IPS-15b (cell line): ENCODE measurements at regions not wholly inside any gene's neighbourhood (a gene's known extent, or its start where the extent isn't known, plus 50 kb on each side); places are given as distances from the start of the nearest gene placed in this dataset.

ENCODE experiments used
- H3K27me3 ChIP-seq: one replicate; pipeline ENCODE4 v1.6.1; 2013; ENCODE audit warnings: low read length; ENCODE audit not compliant: control insufficient read depth, insufficient read depth
- H3K36me3 ChIP-seq: one replicate; pipeline ENCODE4 v1.6.1; 2013; ENCODE audit warnings: low read length; ENCODE audit not compliant: control insufficient read depth, insufficient read depth
- H3K4me1 ChIP-seq: one replicate; pipeline ENCODE4 v1.6.1; 2013; ENCODE audit warnings: mild to moderate bottlenecking, low read length; ENCODE audit not compliant: control insufficient read depth, insufficient read depth
- H3K4me3 ChIP-seq: one replicate; pipeline ENCODE4 v1.5.1; 2013; ENCODE audit warnings: low read depth, low read length
- H3K9ac ChIP-seq: one replicate; pipeline ENCODE4 v1.6.1; 2013; ENCODE audit warnings: low read depth, mild to moderate bottlenecking, low read length
- H3K9me3 ChIP-seq: one replicate; pipeline ENCODE4 v1.6.1; 2013; ENCODE audit warnings: mild to moderate bottlenecking, low read length; ENCODE audit not compliant: control insufficient read depth, insufficient read depth

GRCh38 chr2:103810875-103811274, 1043.0 kb upstream of the POU3F3 start:
- H3K27me3 ChIP-seq: no peaks in the 10 kb centered on the region
- H3K4me1 ChIP-seq: peaks cover 8% of the 10 kb centered on the region
- H3K9me3 ChIP-seq: no peaks in the 10 kb centered on the region
- no peak overlapping the region for H3K4me3 ChIP-seq
- H3K36me3 ChIP-seq: no peaks in the 10 kb centered on the region
- H3K9ac ChIP-seq: no peak overlapping the region

GRCh38 chr2:103814016-103814415, 1039.9 kb upstream of the POU3F3 start:
- Histone ChIP-seq H3K4me1 (peaks cover 18% of the 10 kb centered on the region), H3K9me3 (no peaks in the 10 kb centered on the region), H3K4me3 (no peak overlapping the region), H3K9ac (no peak overlapping the region), H3K36me3 (no peaks in the 10 kb centered on the region), H3K27me3 (no peaks in the 10 kb centered on the region)

GRCh38 chr2:103815731-103816130, 1038.2 kb upstream of the POU3F3 start:
- Histone ChIP-seq H3K9me3 (no peaks in the 10 kb centered on the region), H3K4me3 (no peak overlapping the region), H3K36me3 (no peaks in the 10 kb centered on the region), H3K4me1 (peaks cover 15% of the 10 kb centered on the region), H3K27me3 (no peaks in the 10 kb centered on the region), H3K9ac (no peak overlapping the region)

DNA sequence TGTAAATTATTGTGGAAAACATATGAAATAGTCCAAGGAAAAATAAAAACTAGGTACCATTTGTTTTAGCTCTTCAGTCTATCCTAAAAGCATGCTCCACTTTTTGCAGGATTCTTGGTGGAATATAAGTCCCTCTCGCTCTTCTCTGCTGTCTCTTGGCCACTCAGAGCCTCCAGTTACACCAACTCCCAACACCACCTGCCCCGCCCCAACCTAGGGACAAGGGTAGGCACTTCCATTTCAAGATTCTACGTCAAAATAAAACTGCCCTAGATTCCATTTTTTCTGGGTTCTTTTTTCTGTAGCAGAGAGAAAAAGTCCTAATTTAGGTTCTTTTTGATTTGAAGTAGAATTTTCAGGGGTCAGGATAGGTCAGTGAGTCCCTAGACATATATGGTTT, 1036.2 kb upstream of the POU3F3 start:
- no peaks in the 10 kb centered on the region for H3K36me3 ChIP-seq
- no peaks in the 10 kb centered on the region for H3K9me3 ChIP-seq
- H3K9ac ChIP-seq: no peak overlapping the region
- no peaks in the 10 kb centered on the region for H3K27me3 ChIP-seq
- H3K4me3 ChIP-seq: no peak overlapping the region
- peaks cover 13% of the 10 kb centered on the region for H3K4me1 ChIP-seq

GRCh38 chr2:103818176-103818575, 1035.7 kb upstream of the POU3F3 start:
- Histone ChIP-seq H3K4me3 (no peak overlapping the region), H3K4me1 (peaks cover 13% of the 10 kb centered on the region), H3K9me3 (no peaks in the 10 kb centered on the region), H3K9ac (no peak overlapping the region), H3K27me3 (no peaks in the 10 kb centered on the region), H3K36me3 (no peaks in the 10 kb centered on the region)

DNA sequence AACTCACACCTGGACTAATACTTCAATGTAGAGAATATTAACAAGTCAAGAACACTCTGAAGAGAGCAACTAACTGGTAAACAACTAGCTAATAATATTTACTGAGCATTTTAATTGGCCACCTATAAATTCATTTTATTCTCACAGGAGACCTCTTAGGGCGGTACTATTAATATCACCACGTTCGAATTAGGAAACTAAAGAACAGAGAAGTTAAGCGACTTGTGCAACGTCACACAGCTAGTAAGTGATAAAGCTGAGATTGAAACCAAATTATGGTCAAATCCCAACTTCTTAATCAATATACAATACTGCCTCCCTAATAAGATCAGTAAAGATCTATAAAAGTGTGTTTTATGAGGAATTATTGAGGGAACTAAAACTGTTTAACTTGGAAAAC, 1034.3 kb upstream of the POU3F3 start:
- Histone ChIP-seq H3K9me3 (no peaks in the 10 kb centered on the region), H3K4me1 (peaks cover 18% of the 10 kb centered on the region), H3K36me3 (no peaks in the 10 kb centered on the region), H3K9ac (no peak overlapping the region), H3K4me3 (no peak overlapping the region), H3K27me3 (no peaks in the 10 kb centered on the region)

DNA sequence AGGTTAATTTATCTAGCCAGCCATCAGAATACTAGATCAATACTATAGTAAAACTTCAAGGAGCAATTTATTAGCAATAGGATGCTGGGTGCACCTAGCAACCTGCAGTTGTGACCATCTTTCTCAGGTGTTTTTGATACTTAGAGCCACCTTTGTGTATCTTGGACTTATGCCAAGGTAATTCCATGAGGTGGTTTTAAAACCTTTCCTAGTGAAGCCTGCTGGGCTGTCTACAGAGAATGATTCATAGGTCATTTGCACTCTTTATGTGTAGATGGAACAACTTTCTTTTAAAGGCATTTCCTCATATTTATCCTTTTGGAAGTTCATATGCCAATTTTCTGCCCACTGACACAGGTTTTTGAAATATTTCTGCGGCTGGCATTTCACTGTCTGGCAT, 1030.1 kb upstream of the POU3F3 start:
- H3K36me3 ChIP-seq: no peaks in the 10 kb centered on the region
- H3K27me3 ChIP-seq: no peaks in the 10 kb centered on the region
- no peaks in the 10 kb centered on the region for H3K9me3 ChIP-seq
- H3K4me3 ChIP-seq: no peak overlapping the region
- no peak overlapping the region for H3K9ac ChIP-seq
- peaks cover 8% of the 10 kb centered on the region for H3K4me1 ChIP-seq

DNA sequence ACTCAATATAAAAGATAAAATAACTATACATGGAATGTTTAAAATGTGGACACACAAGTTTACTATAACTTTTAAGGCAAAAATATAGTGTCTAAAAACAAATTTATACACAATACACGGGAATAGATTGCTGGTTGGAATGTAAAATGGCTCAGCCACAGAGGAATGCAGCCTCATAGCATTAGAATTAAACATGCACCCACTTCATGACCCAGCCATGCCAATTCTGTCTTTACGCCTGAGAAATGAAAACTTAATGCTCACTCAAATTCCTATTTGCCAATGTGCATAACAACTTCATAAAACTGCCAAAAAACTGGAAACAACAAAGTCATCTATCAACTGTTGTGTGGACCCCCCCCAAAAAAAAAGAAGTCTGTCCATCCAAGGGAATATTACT, 1006.6 kb upstream of the POU3F3 start:
- no peak overlapping the region for H3K9ac ChIP-seq
- no peaks in the 10 kb centered on the region for H3K36me3 ChIP-seq
- no peaks in the 10 kb centered on the region for H3K27me3 ChIP-seq
- no peak overlapping the region for H3K4me3 ChIP-seq
- H3K9me3 ChIP-seq: no peaks in the 10 kb centered on the region
- H3K4me1 ChIP-seq: no peaks in the 10 kb centered on the region

DNA sequence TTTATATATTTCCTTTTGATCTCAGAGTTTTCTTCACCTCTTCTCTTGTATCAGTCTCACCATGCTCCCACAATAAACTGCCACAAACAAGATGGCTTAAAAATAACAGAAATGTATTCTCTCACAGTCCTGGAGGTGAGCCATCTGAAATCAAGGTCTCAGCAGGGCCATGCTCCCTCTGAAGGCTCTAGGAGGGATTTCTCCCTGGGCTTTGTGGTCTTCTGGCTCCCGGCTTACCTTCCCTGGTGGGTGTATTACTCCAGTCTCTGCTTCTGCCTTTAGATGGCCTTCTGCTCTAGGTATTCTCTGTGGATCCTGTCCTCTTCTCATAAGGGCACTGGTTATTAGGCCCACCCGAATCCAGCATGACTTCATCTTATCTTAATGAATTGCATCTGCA, 994.7 kb upstream of the POU3F3 start:
- Histone ChIP-seq H3K4me1 (no peaks in the 10 kb centered on the region), H3K9ac (no peak overlapping the region), H3K9me3 (no peaks in the 10 kb centered on the region), H3K27me3 (no peaks in the 10 kb centered on the region), H3K4me3 (no peak overlapping the region), H3K36me3 (no peaks in the 10 kb centered on the region)

- no peaks in the 10 kb centered on the region for H3K36me3 ChIP-seq
- H3K4me3 ChIP-seq: no peak overlapping the region
- no peaks in the 10 kb centered on the region for H3K9me3 ChIP-seq
- no peak overlapping the region for H3K9ac ChIP-seq
- H3K27me3 ChIP-seq: no peaks in the 10 kb centered on the region
- H3K4me1 ChIP-seq: no peaks in the 10 kb centered on the region
Measured at GRCh38 chr2:103860016-103860415, 993.9 kb upstream of the POU3F3 start.

DNA sequence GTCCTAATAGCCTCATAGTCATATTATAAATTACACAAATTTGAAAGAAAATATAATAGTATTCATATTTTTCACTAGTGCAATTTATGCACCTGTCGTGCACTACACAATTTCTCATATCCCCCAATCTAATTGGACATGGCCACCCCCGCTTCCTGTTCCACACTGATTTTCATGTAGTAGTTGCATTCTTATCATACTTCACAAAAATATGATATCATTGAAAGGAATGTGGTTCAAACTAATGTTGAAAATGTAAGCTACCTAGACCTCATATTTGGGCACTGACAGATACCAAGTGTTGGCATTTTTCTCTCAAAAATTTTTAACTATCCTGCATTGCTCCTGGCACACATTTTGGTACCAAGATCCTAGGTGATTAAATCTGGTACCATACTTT, 985.5 kb upstream of the POU3F3 start:
- Histone ChIP-seq H3K27me3 (no peaks in the 10 kb centered on the region), H3K9me3 (no peaks in the 10 kb centered on the region), H3K4me3 (no peak overlapping the region), H3K36me3 (no peaks in the 10 kb centered on the region), H3K4me1 (no peaks in the 10 kb centered on the region), H3K9ac (no peak overlapping the region)

GRCh38 chr2:103873716-103874351, 980.1 kb upstream of the POU3F3 start:
- Histone ChIP-seq H3K9me3 (no peaks in the 10 kb centered on the region), H3K9ac (no peak overlapping the region), H3K27me3 (no peaks in the 10 kb centered on the region), H3K36me3 (no peaks in the 10 kb centered on the region), H3K4me3 (no peak overlapping the region), H3K4me1 (peaks cover 20% of the 10 kb centered on the region)
